A673 (cell line): ENCODE measurements at regions not wholly inside any gene's neighbourhood (a gene's known extent, or its start where the extent isn't known, plus 50 kb on each side); places are given as distances from the start of the nearest gene placed in this dataset.

ENCODE experiments used
- BruUV-seq: library from RNA; stranded (reverse); fragments of 400-500 nt; replicated peaks from 2 replicates; lab custom pipeline; 2021; lab: Mats Ljungman, UMichigan
- CTCF ChIA-PET: fragments of 300-600 bp; sonication (Branson Sonifier 250); formaldehyde crosslinking; loops from one replicate; lab custom pipeline; 2022; ENCODE audit warnings: antibody characterized with exemption; lab: Charles Lee
- POLR2A ChIA-PET: fragments of 300-600 bp; sonication (Branson Sonifier 250); formaldehyde crosslinking; loops from one replicate; lab custom pipeline; 2022; ENCODE audit warnings: antibody characterized with exemption; ENCODE audit not compliant: low non-redundant PET; lab: Charles Lee
- DNase-seq: peaks from one replicate; pipeline ENCODE4 v3.0.0-alpha.2; 2015; ENCODE audit warnings: low spot score
- H3K27ac ChIP-seq: fragments of 200-600 bp; sonication (generic); 2 replicates; pipeline ENCODE4 v1.5.1; 2016; ENCODE audit warnings: mixed run types, low read depth, mild to moderate bottlenecking, mixed read lengths, antibody characterized with exemption, low read length; ENCODE audit not compliant: poor library complexity, severe bottlenecking
- H3K27me3 ChIP-seq: fragments of 200-600 bp; sonication (generic); replicated peaks from 2 replicates; pipeline ENCODE4 v1.6.1; 2017; ENCODE audit warnings: mixed run types, low read depth, mild to moderate bottlenecking, mixed read lengths, antibody characterized with exemption, low read length; ENCODE audit not compliant: insufficient read depth, poor library complexity
- H3K36me3 ChIP-seq: fragments of 200-600 bp; sonication (generic); 2 replicates; pipeline ENCODE4 v1.6.1; 2016; ENCODE audit warnings: mixed run types, mild to moderate bottlenecking, mixed read lengths, antibody characterized with exemption, low read length; ENCODE audit not compliant: insufficient read depth, poor library complexity, severe bottlenecking
- H3K4me1 ChIP-seq: fragments of 200-600 bp; sonication (generic); 2 replicates; pipeline ENCODE4 v1.6.1; 2017; ENCODE audit warnings: mixed run types, mild to moderate bottlenecking, mixed read lengths, antibody characterized with exemption, low read length; ENCODE audit not compliant: insufficient read depth, poor library complexity, severe bottlenecking
- H3K4me3 ChIP-seq: fragments of 200-600 bp; sonication (generic); 2 replicates; pipeline ENCODE4 v1.5.1; 2016; ENCODE audit warnings: low read depth, mixed run types, mild to moderate bottlenecking, mixed read lengths, low read length; ENCODE audit not compliant: poor library complexity, severe bottlenecking
- H3K9me3 ChIP-seq: fragments of 200-600 bp; sonication (generic); 2 replicates; pipeline ENCODE4 v1.6.1; 2016; ENCODE audit warnings: mixed run types, low read depth, mild to moderate bottlenecking, mixed read lengths, antibody characterized with exemption, low read length; ENCODE audit not compliant: poor library complexity, severe bottlenecking
- CTCF ChIP-seq: fragments of 300-800, 200-600 bp; sonication (generic); conservative IDR thresholded peaks from 2 replicates; pipeline ENCODE4 v1.5.1; 2017; ENCODE audit warnings: low read depth, mild to moderate bottlenecking, antibody characterized with exemption, low read length, moderate library complexity, mixed read lengths
- EZH2 ChIP-seq: fragments of 200-600 bp; sonication (generic); IDR thresholded peaks from 2 replicates; pipeline ENCODE4 v1.6.1; 2017; ENCODE audit warnings: borderline replicate concordance, low read depth, mild to moderate bottlenecking, mixed read lengths, antibody characterized with exemption, low read length; ENCODE audit not compliant: poor library complexity, severe bottlenecking
- intact Hi-C: fragments of 100-400 bp; cut with micrococcal nuclease; formaldehyde crosslinking; loops from one replicate; pipeline ENCODE4 v1.10.0; 2022; ENCODE audit not compliant: unreplicated experiment

GRCh38 chrX:110941906-110942305, 146.3 kb upstream of the CHRDL1 start:
- CTCF ChIA-PET, result no interaction called here
- POLR2A ChIA-PET, result no interaction called here
- no peak for DNase-seq
- Histone ChIP-seq H3K27me3 (peaks cover 33% of the 10 kb centered on the region), H3K4me3 (no peak overlapping the region), H3K27ac (no peak overlapping the region), H3K36me3 (no peaks in the 10 kb centered on the region), H3K4me1 (no peaks in the 10 kb centered on the region), H3K9me3 (no peaks in the 10 kb centered on the region)
- TF ChIP-seq EZH2 (no peak), CTCF (no peak)
- no TSS peak for BruUV-seq
- intact Hi-C loops, result no loop called here

- H3K36me3 ChIP-seq, result no peaks in the 10 kb centered on the region
- DNase-seq, result no peak
- ChIA-PET POLR2A (no interaction called here), CTCF (no interaction called here)
- H3K4me3 ChIP-seq, result no peak overlapping the region
- intact Hi-C loops, result no loop called here
- H3K27ac ChIP-seq, result no peak overlapping the region
- H3K4me1 ChIP-seq, result no peaks in the 10 kb centered on the region
- H3K9me3 ChIP-seq, result no peaks in the 10 kb centered on the region
- TF ChIP-seq EZH2, result no peak
- no peak for TF ChIP-seq CTCF
- H3K27me3 ChIP-seq, result peaks cover 25% of the 10 kb centered on the region
- BruUV-seq, result no TSS peak
These were observed 143.5 kb upstream of the CHRDL1 start for GRCh38 chrX:110938977-110939732.

- Histone ChIP-seq H3K27me3 (no peaks in the 10 kb centered on the region), H3K9me3 (no peaks in the 10 kb centered on the region), H3K27ac (no peak overlapping the region), H3K4me1 (no peaks in the 10 kb centered on the region), H3K4me3 (no peak overlapping the region), H3K36me3 (no peaks in the 10 kb centered on the region)
- no peak for TF ChIP-seq EZH2
- DNase-seq, result no peak
- CTCF ChIA-PET, result no interaction called here
- POLR2A ChIA-PET, result no interaction called here
- intact Hi-C loops, result no loop called here
- no TSS peak for BruUV-seq
These were observed 129.3 kb upstream of the CHRDL1 start for GRCh38 chrX:110924871-110925270.

GRCh38 chrX:110920991-110921390, 125.4 kb upstream of the CHRDL1 start:
- no peak for DNase-seq
- Histone ChIP-seq H3K36me3 (no peaks in the 10 kb centered on the region), H3K4me3 (no peak overlapping the region), H3K27me3 (no peaks in the 10 kb centered on the region), H3K9me3 (no peaks in the 10 kb centered on the region), H3K4me1 (no peaks in the 10 kb centered on the region), H3K27ac (no peak overlapping the region)
- no peak for TF ChIP-seq CTCF
- TF ChIP-seq EZH2, result no peak
- intact Hi-C loops, result no loop called here
- ChIA-PET CTCF (no interaction called here), POLR2A (no interaction called here)
- no TSS peak for BruUV-seq
